Retinal pigment epithelial cell (primary cell): ENCODE measurements at regions not wholly inside any gene's neighbourhood (a gene's known extent, or its start where the extent isn't known, plus 50 kb on each side); places are given as distances from the start of the nearest gene placed in this dataset.

Experiments
- DNase-seq: peaks from one replicate; pipeline ENCODE4 v3.0.0-alpha.2; 2010; ENCODE audit warnings: low read depth
- H3K4me3 ChIP-seq: 2 replicates; pipeline ENCODE4 v1.5.1; 2011; ENCODE audit warnings: mild to moderate bottlenecking, low read length, control low read depth, moderate library complexity
- CTCF ChIP-seq: conservative IDR thresholded peaks from 2 replicates; pipeline ENCODE4 v1.5.1; 2011; ENCODE audit warnings: low read depth, low read length, control low read depth, inconsistent platforms

GRCh38 chr3:72050048-72050632 is 265.2 kb upstream of the PROK2 start:
- no peak for DNase-seq
- no peak for TF ChIP-seq CTCF
- H3K4me3 ChIP-seq: no peak overlapping the region

GRCh38 chr3:72049300-72049699 is 264.4 kb upstream of the PROK2 start:
- no peak for DNase-seq

GRCh38 chr3:72048873-72049272 is 263.9 kb upstream of the PROK2 start:
- no peak overlapping the region for H3K4me3 ChIP-seq
- DNase-seq: no peak
- no peak for TF ChIP-seq CTCF

More at GRCh38 chr3:72049300-72049699, 264.4 kb upstream of the PROK2 start:
- H3K4me3 ChIP-seq: no peak overlapping the region
- no peak for TF ChIP-seq CTCF

- H3K4me3 ChIP-seq: no peak overlapping the region
- DNase-seq: no peak
- no peak for TF ChIP-seq CTCF
These were observed 262.4 kb upstream of the PROK2 start for GRCh38 chr3:72047221-72047871.

GRCh38 chr3:72044231-72044855 is 259.4 kb upstream of the PROK2 start:
- DNase-seq: no peak

GRCh38 chr3:72043204-72044133 is 258.5 kb upstream of the PROK2 start:
- H3K4me3 ChIP-seq: no peak overlapping the region
- TF ChIP-seq CTCF: no peak

More at GRCh38 chr3:72044231-72044855, 259.4 kb upstream of the PROK2 start:
- H3K4me3 ChIP-seq: no peak overlapping the region
- TF ChIP-seq CTCF: no peak

More at GRCh38 chr3:72043204-72044133, 258.5 kb upstream of the PROK2 start:
- no peak for DNase-seq
